GM18519 (cell line): ENCODE measurements at regions not wholly inside any gene's neighbourhood (a gene's known extent, or its start where the extent isn't known, plus 50 kb on each side); places are given as distances from the start of the nearest gene placed in this dataset.
A peak's percentile ranks its signal among the peaks of the same experiment; 100 is the strongest.
"Not testable (repeated sequence)": the region's sequence is repeated elsewhere in the genome, so short reads cannot be mapped to it uniquely, and the experiment has no call there.

ENCODE experiments used
- ATAC-seq: cut with Tn5 transposase; IDR thresholded peaks from one replicate; pipeline ENCODE4 v1.9.1; 2021; ENCODE audit warnings: mild to moderate bottlenecking, moderate library complexity; ENCODE audit not compliant: unreplicated experiment, low FRiP score

DNA sequence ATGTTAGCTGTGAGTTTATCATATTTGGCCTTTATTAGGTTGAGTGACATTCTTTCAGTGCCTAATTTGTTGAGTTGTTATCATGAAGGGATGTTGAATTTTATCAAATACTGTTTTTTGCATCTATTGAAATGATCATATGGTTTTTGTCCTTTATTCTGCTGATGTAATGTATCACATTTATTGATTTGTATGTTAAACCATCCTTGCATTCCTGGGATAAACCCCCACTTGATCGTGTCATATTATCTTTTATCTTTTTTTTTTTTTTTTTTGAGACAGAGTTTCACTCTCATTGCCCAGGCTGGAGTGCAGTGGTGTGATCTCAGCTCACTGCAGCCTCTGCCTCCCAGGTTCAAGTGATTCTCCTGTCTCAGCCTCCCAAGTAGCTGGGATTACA is 51.9 kb upstream of the MFGE8 start:
- ATAC-seq: not testable (repeated sequence)

DNA sequence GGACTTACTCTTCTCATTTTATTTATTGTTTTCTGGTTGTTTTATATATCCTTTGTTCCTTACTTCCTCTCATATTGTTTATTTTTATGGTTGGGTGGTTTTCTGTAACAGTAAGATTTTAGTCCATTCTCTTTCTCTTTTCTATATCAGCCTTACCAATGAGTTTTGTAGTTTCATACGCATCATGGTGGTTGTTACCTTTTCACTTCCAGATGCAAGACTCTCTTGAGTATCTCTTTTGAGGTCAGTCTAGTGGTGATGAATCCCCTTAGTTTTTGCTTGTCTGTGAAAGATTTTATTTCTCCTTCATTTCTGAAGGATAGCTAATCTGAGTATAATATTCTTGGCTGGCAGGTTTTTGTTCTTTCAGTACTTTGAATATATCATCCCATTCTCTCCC is 57.1 kb upstream of the MFGE8 start:
- no peak for ATAC-seq

DNA sequence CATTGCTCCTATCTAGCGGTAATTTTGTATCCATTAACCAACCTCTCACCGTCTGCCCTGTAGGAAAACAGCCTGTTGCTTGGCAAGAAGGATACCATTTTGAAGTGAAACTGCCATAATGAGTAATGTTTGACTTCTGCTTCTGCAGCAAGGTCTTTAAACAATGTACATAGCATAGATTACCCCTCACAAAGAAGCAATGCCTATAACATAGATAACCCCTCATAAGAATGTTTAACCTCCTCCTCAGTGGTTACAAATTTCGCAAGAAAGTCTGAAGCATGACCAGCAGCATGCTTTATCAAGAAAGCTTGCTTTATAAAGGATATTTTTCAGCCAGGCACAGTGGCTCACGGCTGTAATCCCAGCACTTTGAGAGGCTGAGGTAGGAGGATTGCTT is 61.2 kb upstream of the MFGE8 start:
- ATAC-seq: no peak

DNA sequence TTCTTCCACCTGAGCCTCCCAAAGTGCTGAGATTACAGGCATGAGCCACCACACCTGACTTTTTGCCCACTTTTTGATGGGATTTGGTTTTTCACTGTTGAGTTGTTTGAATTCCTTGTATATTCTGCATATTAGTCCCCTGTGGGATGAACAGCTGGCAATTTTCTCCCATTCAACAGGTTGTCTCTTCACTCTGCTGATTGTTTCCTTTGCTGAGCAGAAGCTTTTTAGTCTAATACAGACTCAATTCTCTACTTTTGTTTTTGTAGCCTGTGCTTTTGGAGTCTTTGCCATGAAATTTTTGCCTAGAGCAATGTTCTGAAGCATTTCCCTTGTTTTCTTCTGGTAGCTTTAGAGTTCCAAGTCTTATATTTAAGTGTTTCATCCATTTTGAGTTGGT is 62.7 kb upstream of the MFGE8 start:
- ATAC-seq: no peak

DNA sequence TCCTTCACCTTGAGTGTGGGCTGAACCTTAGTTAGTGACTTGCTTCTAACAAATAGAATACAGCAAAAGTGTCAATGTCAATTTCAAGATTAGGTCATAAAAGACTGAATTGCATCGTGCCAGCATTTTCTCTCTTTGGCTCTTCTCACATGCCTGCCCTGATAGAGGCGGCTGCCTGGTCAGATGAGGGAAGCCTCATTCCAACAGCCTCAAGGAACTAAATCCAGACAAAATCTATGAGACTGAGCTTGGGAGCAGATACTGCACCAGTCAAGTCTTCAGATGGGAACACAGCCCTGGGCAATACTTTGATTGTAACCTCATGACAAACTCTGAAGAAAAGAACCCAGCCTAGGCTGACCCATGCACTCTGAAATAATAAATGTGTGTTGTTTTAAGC is 63.5 kb upstream of the MFGE8 start:
- no peak for ATAC-seq

DNA sequence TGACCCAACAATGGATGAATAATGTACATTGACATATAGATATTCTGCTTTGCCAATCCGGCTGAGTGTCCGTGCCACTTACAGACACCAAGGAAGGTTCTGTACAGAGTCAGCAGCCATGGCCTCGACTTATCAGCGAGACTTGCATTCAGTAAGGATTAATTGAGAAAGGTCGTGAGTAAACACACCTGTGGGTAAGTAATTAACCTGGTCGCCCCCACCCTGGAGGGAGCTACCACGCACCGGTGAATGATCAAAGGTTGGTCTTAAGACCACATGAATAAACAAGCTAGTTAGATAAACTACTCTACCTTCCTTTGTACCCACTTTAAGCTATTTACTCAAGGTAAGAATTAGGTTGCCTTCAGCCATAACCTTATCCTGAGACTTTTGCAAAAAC is 66.5 kb upstream of the MFGE8 start:
- no peak for ATAC-seq

DNA sequence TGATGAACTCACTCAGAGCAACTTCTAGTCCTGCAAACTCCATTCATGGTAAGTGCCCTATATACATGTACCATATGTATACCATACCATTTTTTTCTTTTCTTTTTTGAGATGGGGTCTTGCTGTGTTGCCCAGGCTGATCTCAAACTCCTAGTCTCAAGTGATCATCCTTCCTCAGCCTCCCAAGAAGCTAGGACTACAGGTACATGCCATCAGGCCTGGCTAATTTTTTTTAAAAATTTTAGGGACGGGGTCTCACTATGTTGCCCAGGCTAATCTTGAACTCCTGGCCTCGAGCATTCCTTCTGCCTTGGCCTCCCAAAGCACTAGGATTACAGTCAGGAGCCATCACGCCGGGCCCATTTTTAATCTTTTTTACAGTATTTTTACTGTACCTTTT is 67.3 kb upstream of the MFGE8 start:
- ATAC-seq: no peak

DNA sequence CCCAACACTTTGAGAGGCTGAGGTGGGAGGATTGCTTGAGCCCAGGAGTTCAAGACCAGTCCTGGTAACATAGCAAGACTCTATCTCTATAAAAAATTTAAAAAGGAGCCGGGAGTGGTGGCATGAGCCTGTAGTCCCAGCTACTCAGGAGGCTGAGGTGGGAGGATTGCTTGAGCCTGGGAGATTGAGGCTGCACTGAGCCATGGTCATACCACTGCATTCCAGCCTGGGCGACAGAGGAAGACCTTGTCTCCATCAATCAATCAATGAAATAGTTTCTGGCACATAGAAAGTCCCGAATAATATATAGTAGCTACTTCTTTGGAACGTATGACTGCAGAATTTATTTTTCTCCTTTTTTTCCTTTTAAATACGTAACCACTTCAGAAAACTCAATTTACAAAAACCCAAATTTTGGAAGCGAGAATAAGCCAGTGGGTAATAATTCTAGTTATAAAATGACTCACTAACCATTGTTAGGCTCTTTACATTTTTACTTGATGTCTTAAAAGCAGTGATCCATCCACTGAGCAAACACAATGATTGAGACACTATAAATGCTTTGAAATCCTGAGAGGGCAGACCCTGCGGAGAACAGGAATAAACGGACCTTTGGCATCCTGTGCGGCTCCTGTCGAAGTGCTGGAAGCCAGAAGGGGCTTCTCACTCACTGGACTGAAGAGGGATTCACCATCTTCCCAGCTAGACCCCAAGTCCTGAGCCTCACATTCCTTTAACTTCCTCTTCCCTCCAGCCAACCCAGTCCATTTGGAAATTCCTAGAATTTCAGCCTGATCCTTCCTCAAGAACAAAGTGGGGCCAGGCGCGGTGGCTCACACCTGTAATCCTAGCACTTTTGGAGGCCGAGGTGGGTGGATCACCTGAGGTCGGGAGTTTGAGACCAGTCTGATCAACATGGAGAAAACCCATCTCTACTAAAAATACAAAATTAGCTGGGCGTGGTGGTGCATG is 68.4 kb upstream of the MFGE8 start:
- ATAC-seq: no peak

DNA sequence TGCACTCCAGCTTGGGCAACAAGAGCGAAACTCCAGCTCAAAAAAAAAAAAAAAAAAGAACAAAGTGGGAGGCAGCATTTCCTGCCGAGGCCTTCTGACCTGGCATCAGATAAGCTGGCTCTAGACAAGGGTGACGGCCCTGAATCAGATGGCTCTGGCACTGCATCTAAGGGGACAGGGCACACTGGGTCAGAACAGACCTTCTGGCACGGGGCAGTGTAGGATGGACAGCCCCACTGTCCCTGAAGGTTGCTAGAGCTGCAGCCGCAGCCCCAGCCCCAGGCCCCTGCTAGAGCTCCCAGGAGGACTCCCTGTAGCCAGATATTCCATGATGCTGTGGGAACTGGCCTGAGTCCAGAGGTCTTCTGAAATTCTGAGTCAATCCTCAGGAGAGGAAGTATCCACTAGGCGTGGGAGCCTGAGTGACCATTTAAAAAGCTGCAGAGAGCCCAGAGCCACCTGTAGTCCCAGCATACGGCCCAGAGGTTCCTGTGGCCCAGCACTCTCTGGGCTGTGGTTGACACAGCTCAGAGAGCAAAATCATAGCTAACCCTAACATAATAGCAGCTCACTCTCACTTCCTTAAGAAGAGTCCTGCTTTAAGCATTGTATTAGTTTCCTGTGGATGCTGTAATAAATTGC is 69.2 kb upstream of the MFGE8 start:
- peak; percentile 99 for ATAC-seq

DNA sequence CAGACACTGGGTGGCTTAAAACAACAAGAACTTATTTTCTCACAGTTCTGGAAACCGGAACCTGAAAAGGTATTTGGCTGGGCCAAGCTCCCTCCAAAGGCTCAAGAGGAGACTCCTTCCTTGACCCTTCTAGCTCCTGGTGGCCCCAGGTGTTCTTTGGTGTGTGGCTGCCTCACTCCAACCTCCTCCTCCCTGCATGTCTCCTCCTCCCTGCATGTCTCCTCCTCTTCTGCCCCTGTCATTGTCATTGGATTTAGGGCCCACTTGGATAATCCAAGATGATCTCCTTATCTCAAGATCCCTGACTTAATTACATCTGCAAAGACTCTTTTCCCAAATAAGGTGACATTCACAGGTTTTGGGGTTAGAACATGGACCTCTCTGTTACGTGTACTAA is 69.8 kb upstream of the MFGE8 start:
- ATAC-seq: no peak

DNA sequence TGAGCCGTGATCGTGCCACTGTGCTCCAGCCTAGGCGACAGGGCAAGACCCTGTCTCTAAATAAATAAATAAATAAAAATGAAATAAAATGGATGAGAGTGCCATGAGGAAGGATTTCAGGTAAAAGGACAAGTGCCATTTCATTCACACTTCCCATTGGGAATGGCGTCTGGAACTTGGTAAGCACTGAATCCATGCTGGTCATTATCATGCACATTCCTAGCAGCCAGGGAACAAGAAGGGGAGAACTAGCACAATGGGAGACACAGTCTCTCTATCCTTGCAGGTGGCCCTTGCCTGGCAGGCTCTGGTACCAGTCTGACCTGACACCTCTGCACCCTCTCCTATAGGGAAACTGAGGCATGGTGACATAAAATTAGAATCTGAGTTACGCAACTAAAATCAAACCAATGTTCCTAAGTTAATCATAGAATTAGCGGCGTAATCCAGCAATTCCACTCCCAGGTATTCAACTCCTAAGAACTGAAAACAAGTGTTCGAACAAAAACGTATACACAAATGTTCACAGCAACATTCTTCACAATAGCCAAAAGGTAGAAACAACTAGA is 70.8 kb upstream of the MFGE8 start:
- no peak for ATAC-seq

DNA sequence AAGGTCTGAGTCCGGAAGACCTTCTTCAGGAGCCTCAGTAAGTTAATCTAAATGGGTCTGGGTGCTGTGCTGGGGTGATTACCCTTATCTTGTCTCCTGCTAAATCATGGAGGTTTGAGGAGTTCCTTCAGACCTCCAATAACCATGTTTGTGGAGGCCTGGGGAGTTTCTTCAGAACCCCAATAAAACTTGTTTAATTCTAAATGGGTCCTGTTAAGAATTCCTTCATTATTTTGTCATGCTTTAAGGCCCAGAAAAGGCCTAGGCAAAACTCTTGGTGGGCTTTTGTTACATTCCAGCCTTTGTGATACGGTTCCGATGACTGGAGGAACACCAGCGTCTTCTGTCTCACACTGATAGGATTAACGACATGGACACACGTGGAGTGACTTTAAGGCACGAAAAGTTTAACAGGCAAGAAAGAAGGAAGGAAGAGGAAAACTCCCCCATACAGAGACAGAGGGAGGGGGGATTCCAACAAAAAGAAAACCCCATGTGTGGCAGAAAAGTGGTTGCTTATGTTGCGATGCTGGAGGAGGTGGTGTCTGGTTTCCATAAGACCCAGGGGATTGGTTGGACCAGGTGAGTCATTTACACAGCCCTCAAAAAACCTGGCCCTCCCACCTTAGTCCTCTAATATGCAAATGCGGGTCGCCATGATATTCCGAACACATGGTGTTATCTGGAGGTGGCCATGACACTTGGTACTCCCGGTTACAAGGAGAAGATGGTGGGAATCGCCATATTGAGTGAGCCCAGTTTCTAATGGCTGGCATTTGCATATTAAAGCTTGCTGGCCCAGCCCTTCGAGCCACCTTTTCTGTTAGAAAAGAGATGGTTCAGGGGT is 72.6 kb upstream of the MFGE8 start:
- no peak for ATAC-seq

DNA sequence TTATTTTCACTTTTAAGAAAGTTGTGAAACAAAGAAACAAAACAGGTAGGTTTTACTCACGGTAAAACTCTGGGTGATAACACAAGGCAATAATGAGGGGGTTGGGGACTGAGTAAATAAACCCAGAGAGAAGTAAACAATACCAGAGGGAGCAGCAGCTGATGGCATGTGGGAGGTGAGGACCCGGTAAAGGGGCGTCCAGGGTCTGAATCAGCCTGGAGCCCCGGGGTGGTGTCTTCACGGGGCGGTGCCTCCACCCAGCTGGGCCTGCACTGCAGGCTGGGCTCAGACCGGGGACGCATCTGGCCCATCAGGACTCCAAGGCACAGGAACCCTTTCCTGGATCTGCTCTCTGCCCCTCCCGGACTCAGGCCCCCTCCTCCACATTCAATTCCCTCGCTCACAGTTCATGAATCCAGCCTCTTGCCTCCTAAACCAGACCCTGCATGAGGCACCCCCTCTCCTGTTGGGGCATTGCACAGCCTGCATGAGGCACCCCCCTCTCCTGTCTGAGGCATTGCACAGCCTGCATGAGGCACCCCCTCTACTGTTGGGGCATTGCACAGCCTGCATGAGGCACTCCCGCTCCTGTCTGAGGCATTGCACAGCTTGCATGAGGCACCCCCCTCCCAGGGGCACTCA is 73.9 kb upstream of the MFGE8 start:
- ATAC-seq: no peak

DNA sequence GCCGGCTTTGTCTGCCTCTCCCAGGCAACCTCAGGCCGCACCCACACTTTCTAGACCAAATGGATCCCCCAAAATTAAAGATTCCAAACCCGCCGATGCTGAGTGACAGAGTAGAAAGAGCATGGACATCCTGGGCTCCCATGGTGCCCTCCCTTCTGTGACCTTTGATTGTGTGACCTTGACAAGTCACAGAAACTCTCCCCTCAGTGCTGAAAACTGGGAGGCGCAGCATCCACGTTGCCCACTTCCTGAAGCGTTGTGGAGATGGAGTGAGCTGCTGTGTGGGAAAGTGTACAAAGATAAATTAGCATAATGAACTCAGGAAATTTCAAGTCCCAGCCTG is 74.4 kb upstream of the MFGE8 start:
- ATAC-seq: no peak

DNA sequence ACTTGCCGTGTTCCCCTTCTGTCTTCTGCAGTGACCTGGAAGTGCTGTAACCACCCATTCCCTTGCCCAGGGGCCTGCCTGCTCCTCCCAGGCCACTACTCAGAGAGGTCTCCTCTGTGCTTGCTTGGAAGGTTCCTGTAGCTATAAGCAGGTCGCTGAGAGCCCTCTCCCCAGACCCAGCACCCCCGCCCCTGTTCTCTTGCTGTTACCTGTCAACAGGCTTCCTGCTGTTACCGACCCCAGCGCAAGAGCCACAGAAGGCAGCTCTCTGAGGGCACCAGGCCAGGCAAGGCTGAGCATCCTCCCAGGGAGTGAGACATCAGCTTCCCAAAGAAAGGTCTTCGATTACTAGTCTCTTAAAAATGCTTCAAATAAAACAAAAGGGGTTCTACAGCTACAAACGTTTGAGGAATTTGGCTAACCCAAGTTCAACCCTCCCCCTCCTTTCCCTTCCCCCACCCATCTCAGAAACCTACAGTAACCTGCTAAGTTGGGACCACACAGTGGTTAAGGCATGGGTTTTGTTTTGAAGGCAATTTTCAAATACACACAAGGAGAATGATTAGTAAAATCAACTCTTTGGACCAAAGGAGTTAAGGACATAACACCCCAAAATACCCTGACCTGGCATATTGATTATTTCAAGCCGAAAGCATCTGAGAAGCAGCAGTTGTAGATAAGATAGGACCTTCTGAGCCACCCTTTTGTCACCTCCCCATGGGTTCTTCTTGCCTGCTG is 74.9 kb upstream of the MFGE8 start:
- no peak for ATAC-seq

DNA sequence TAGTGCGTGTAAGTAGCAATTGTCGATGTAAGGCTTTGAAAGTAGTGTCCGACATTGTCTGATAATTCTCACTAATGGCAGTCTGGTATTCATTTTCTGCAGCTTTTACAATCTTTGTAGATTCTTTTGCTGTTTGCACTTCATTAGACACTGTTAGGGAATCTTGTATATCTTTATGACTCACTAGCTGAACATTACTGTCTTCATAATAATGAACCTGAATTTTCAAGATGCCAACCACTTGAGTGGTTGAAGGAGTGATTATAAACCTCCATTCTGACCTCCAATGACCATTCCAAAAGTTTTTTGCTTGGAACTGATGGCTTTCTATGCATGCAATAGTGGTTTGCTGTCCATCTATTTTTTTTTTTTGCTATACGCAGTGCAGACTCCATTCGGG is 76.4 kb upstream of the MFGE8 start:
- no peak for ATAC-seq

DNA sequence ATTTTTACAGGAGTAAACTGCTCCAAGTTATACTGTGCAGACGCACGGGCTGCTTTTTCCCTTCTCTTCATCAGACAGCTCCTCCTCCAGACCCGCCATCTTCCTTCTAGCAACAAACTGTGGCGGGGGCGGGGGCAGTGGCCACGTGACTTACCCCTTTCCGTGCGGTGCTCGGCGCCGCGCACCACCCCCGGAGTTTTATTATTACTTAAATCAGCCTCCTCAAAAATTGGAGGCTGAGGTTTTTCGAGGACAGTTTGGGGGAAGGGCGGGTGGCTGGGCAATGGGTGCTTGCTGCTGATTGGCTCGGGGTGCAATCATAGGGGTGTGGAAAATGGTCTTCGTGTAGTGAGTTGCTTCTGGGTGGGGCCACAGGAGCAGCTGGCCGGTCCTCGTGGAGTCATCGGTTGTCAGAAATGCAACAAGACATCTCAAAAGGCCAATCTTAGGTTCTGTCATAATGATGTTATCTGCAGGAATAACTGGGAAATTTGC is 77.1 kb upstream of the MFGE8 start:
- no peak for ATAC-seq

DNA sequence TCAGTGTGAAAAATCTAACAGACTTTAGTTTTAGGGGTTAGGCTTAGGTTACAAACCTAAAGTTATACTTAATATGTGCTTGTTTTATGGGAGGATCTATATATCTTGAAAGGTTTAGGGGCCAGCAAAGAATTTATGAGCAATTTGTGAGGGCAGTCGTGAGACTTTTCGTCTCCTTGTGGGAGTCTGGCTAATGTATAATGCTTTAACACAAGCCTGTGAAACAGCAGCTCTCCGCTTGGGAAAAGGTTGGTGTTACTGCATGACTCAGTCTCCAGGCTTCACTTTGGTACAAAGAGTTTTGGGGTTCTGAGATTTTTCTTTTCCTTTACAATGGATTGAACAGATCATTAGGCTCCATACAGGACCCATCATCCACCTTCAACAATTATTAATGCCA is 79.0 kb upstream of the MFGE8 start:
- no peak for ATAC-seq

DNA sequence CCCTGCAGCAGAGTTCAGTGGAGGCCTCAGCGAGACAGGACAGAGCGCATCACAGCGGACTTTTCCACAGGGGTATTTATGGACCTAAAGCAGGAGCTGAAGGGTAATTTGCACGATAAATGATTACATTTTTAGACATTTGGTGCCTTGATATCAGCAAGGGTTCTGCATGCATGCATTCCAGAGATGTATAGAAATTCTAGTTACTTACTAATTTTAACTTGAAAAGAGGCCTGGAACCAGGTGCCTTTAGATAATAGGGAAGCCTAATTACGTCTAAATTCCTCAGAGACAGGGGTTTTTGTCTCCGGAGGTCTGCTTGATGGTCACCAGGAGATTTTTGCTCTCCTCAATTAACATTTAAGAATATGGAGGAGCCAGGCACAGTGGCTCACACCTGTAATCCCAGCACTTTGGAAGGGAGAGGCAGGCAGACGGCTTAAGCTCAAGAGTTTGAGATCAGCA is 79.8 kb upstream of the MFGE8 start:
- ATAC-seq: no peak
